ENCODE measurements at regions not wholly inside any gene's neighbourhood (a gene's known extent, or its start where the extent isn't known, plus 50 kb on each side); places are given as distances from the start of the nearest gene placed in this dataset.

DNA sequence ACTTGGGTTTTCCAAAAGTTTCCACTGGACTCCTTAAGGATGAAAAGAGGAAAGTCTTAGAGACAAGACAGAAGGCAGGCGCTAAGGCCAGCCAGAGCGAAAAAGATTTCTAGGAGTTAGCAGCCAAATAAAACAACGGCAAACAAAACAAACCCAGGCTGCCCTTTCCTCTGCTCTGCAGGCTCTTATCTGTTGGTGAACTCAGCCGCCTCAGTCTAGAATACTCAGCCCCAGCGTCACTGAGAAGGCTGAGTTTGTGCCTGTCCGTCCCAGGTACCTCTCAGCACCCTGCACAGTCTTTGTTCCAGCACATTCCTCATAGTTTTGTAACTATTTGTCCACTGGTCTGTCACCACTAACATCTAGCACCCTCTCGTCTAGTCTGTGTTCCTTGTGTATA lies 75.6 kb upstream of the FAM9C start:
- DNase-seq (ENCODE audit: low spot score), result no peak
- no peak overlapping the region for H3K27ac Mint-ChIP-seq
- TF ChIP-seq, protein P1, sequence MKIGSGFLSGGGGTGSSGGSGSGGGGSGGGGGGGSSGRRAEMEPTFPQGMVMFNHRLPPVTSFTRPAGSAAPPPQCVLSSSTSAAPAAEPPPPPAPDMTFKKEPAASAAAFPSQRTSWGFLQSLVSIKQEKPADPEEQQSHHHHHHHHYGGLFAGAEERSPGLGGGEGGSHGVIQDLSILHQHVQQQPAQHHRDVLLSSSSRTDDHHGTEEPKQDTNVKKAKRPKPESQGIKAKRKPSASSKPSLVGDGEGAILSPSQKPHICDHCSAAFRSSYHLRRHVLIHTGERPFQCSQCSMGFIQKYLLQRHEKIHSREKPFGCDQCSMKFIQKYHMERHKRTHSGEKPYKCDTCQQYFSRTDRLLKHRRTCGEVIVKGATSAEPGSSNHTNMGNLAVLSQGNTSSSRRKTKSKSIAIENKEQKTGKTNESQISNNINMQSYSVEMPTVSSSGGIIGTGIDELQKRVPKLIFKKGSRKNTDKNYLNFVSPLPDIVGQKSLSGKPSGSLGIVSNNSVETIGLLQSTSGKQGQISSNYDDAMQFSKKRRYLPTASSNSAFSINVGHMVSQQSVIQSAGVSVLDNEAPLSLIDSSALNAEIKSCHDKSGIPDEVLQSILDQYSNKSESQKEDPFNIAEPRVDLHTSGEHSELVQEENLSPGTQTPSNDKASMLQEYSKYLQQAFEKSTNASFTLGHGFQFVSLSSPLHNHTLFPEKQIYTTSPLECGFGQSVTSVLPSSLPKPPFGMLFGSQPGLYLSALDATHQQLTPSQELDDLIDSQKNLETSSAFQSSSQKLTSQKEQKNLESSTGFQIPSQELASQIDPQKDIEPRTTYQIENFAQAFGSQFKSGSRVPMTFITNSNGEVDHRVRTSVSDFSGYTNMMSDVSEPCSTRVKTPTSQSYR (CRISPR knock-in tag; IDR thresholded peaks at IDR 0.05), result no peak
- TF ChIP-seq ZNF232 (CRISPR knock-in tag; IDR thresholded peaks at IDR 0.05) (no peak), GABPB1 (CRISPR knock-in tag; IDR thresholded peaks at IDR 0.05) (no peak), MYBL2 (CRISPR knock-in tag; IDR thresholded peaks at IDR 0.05) (no peak), CREM (CRISPR knock-in tag; IDR thresholded peaks at IDR 0.05) (no peak), FOXJ3 (CRISPR knock-in tag; IDR thresholded peaks at IDR 0.05; ENCODE audit: borderline replicate concordance) (no peak), JUN (CRISPR knock-in tag; IDR thresholded peaks at IDR 0.05) (no peak), SMAD3 (CRISPR knock-in tag; IDR thresholded peaks at IDR 0.05; ENCODE audit: borderline replicate concordance) (no peak), OVOL2 (CRISPR knock-in tag; IDR thresholded peaks at IDR 0.05; ENCODE audit: borderline replicate concordance) (no peak), TEAD4 (CRISPR knock-in tag; IDR thresholded peaks at IDR 0.05) (no peak)
- TF ChIP-seq, protein P2, sequence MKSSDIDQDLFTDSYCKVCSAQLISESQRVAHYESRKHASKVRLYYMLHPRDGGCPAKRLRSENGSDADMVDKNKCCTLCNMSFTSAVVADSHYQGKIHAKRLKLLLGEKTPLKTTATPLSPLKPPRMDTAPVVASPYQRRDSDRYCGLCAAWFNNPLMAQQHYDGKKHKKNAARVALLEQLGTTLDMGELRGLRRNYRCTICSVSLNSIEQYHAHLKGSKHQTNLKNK (CRISPR knock-in tag; IDR thresholded peaks at IDR 0.05), result no peak
- TF ChIP-seq, protein P3, sequence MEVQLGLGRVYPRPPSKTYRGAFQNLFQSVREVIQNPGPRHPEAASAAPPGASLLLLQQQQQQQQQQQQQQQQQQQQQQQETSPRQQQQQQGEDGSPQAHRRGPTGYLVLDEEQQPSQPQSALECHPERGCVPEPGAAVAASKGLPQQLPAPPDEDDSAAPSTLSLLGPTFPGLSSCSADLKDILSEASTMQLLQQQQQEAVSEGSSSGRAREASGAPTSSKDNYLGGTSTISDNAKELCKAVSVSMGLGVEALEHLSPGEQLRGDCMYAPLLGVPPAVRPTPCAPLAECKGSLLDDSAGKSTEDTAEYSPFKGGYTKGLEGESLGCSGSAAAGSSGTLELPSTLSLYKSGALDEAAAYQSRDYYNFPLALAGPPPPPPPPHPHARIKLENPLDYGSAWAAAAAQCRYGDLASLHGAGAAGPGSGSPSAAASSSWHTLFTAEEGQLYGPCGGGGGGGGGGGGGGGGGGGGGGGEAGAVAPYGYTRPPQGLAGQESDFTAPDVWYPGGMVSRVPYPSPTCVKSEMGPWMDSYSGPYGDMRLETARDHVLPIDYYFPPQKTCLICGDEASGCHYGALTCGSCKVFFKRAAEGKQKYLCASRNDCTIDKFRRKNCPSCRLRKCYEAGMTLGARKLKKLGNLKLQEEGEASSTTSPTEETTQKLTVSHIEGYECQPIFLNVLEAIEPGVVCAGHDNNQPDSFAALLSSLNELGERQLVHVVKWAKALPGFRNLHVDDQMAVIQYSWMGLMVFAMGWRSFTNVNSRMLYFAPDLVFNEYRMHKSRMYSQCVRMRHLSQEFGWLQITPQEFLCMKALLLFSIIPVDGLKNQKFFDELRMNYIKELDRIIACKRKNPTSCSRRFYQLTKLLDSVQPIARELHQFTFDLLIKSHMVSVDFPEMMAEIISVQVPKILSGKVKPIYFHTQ (CRISPR knock-in tag; IDR thresholded peaks at IDR 0.05), result no peak
- TF ChIP-seq, protein P4, sequence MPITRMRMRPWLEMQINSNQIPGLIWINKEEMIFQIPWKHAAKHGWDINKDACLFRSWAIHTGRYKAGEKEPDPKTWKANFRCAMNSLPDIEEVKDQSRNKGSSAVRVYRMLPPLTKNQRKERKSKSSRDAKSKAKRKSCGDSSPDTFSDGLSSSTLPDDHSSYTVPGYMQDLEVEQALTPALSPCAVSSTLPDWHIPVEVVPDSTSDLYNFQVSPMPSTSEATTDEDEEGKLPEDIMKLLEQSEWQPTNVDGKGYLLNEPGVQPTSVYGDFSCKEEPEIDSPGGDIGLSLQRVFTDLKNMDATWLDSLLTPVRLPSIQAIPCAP (CRISPR knock-in tag; IDR thresholded peaks at IDR 0.05), result no peak
- TF ChIP-seq, protein P5, sequence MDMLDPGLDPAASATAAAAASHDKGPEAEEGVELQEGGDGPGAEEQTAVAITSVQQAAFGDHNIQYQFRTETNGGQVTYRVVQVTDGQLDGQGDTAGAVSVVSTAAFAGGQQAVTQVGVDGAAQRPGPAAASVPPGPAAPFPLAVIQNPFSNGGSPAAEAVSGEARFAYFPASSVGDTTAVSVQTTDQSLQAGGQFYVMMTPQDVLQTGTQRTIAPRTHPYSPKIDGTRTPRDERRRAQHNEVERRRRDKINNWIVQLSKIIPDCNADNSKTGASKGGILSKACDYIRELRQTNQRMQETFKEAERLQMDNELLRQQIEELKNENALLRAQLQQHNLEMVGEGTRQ (CRISPR knock-in tag; IDR thresholded peaks at IDR 0.05), result no peak
- TF ChIP-seq, protein P6, sequence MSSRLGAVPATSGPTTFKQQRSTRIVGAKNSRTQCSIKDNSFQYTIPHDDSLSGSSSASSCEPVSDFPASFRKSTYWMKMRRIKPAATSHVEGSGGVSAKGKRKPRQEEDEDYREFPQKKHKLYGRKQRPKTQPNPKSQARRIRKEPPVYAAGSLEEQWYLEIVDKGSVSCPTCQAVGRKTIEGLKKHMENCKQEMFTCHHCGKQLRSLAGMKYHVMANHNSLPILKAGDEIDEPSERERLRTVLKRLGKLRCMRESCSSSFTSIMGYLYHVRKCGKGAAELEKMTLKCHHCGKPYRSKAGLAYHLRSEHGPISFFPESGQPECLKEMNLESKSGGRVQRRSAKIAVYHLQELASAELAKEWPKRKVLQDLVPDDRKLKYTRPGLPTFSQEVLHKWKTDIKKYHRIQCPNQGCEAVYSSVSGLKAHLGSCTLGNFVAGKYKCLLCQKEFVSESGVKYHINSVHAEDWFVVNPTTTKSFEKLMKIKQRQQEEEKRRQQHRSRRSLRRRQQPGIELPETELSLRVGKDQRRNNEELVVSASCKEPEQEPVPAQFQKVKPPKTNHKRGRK (CRISPR knock-in tag; IDR thresholded peaks at IDR 0.05; ENCODE audit: borderline replicate concordance), result no peak
- TF ChIP-seq, protein P7, sequence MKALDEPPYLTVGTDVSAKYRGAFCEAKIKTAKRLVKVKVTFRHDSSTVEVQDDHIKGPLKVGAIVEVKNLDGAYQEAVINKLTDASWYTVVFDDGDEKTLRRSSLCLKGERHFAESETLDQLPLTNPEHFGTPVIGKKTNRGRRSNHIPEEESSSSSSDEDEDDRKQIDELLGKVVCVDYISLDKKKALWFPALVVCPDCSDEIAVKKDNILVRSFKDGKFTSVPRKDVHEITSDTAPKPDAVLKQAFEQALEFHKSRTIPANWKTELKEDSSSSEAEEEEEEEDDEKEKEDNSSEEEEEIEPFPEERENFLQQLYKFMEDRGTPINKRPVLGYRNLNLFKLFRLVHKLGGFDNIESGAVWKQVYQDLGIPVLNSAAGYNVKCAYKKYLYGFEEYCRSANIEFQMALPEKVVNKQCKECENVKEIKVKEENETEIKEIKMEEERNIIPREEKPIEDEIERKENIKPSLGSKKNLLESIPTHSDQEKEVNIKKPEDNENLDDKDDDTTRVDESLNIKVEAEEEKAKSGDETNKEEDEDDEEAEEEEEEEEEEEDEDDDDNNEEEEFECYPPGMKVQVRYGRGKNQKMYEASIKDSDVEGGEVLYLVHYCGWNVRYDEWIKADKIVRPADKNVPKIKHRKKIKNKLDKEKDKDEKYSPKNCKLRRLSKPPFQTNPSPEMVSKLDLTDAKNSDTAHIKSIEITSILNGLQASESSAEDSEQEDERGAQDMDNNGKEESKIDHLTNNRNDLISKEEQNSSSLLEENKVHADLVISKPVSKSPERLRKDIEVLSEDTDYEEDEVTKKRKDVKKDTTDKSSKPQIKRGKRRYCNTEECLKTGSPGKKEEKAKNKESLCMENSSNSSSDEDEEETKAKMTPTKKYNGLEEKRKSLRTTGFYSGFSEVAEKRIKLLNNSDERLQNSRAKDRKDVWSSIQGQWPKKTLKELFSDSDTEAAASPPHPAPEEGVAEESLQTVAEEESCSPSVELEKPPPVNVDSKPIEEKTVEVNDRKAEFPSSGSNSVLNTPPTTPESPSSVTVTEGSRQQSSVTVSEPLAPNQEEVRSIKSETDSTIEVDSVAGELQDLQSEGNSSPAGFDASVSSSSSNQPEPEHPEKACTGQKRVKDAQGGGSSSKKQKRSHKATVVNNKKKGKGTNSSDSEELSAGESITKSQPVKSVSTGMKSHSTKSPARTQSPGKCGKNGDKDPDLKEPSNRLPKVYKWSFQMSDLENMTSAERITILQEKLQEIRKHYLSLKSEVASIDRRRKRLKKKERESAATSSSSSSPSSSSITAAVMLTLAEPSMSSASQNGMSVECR (CRISPR knock-in tag; IDR thresholded peaks at IDR 0.05; ENCODE audit: borderline replicate concordance), result no peak

More for the DNA sequence above, 75.6 kb upstream of the FAM9C start:
- Mint-ChIP-seq H3K4me3 (no peak overlapping the region), H3K27me3 (ENCODE audit: low read depth) (peaks cover 4% of the 10 kb centered on the region), H3K4me1 (peaks cover 28% of the 10 kb centered on the region), H3K36me3 (peaks cover 24% of the 10 kb centered on the region), H3K9me3 (peaks cover 21% of the 10 kb centered on the region)
- ATAC-seq, result no peak
- ChIA-PET POLR2A (no interaction called here), CTCF (interaction anchor here (0.5 kb wide), 1 partner anchor 526 kb away, joined by 3 read pairs; no protein-coding TSS in a partner anchor)

All from WTC11 (cell line).